ENCODE measurements at regions not wholly inside any gene's neighbourhood (a gene's known extent, or its start where the extent isn't known, plus 50 kb on each side); places are given as distances from the start of the nearest gene placed in this dataset.

DNA sequence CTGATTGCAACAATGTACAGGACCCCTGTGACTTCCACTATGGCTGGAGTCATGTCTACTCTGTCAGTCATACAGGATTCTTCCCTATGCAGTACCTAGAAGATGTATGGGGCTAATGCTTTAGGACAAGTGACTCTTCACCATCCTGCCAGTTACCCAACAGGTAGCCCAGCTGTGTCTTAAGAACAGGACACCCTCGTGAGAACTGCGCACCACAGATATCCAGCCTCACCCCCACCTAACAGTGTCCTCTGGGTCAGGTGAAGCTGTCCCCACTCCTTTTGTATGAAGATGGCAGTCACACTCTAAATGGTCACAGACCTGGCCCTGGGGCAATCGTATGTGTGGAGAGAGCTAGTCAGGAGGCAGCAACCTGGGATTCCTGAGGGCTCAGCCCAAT lies 191.6 kb downstream of the C6orf118 start:
- FAIRE-seq = no peak
- 0 out of 2 replicates have a peak, but pooled peaks cover 2% of the 10 kb centered on the region for H3K9me3 ChIP-seq (replicated peaks; ENCODE audit: control insufficient read depth, insufficient read depth, low read depth, low read length)
- WGBS (ENCODE audit: insufficient coverage, low coverage, missing lambda C conversion rate) = 0% methylated on average over 3 of the region's 3 CpGs
- no peak for TF ChIP-seq FOXA3 (CRISPR knock-in tag; conservative IDR thresholded peaks at IDR 0.05 in 1 of 2, IDR thresholded peaks at IDR 0.05 in 1 of 2)
- TF ChIP-seq RREB1 (CRISPR knock-in tag; IDR thresholded peaks at IDR 0.05) = no peak
- no peak for TF ChIP-seq KHSRP (IDR thresholded peaks at IDR 0.05)
- TF ChIP-seq, protein P1, sequence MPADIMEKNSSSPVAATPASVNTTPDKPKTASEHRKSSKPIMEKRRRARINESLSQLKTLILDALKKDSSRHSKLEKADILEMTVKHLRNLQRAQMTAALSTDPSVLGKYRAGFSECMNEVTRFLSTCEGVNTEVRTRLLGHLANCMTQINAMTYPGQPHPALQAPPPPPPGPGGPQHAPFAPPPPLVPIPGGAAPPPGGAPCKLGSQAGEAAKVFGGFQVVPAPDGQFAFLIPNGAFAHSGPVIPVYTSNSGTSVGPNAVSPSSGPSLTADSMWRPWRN (IDR thresholded peaks at IDR 0.05; ENCODE audit: low read depth) = no peak
- no peak for TF ChIP-seq CHD7 (IDR thresholded peaks at IDR 0.05; ENCODE audit: low read depth, low read length)

More for the DNA sequence above, 191.6 kb downstream of the C6orf118 start:
- POLR2A ChIA-PET = no interaction called here
- Histone ChIP-seq H3K27me3 (ENCODE audit: control insufficient read depth in 2 of 2, insufficient read depth in 2 of 2, low read length in 2 of 2) (no peaks in the 10 kb centered on the region), H3K4me2 (ENCODE audit: insufficient read depth, low read length) (no peak overlapping the region), H3K4me1 (replicated peaks in 1 of 2; ENCODE audit: control insufficient read depth in 2 of 2, insufficient read depth in 2 of 2, low read length in 2 of 2) (no peaks in the 10 kb centered on the region), H3K79me2 (ENCODE audit: control insufficient read depth, insufficient read depth, low read length) (no peaks in the 10 kb centered on the region), H3K36me3 (ENCODE audit: control insufficient read depth, insufficient read depth, low read length) (no peaks in the 10 kb centered on the region), H3K27ac (ENCODE audit: extremely low read depth, low read depth, low read length) (no peak overlapping the region), H2AFZ (ENCODE audit: low read depth, low read length) (no peak overlapping the region), H3K4me3 (no peak overlapping the region), H3K9me1 (ENCODE audit: control insufficient read depth, insufficient read depth, low read length) (no peaks in the 10 kb centered on the region), H4K20me1 (replicated peaks; ENCODE audit: control insufficient read depth, insufficient read depth, low read length) (no peaks in the 10 kb centered on the region), H3K9ac (ENCODE audit: insufficient read depth in 1 of 2, low read depth in 2 of 2, low read length in 2 of 2) (no peak overlapping the region)
- no TSS peak for BruUV-seq (replicated peaks)
- DNase-seq (ENCODE audit: extremely low read depth in 1 of 4, low spot score in 3 of 4) (no peak), ATAC-seq (no peak)
- in situ Hi-C loops (cut with MboI) = no loop called here
- intact Hi-C loops (cut with micrococcal nuclease) = no loop called here
- CTCF ChIA-PET (ENCODE audit: low intra/inter-chr PET ratio) = no interaction called here

All from K562 (cell line).